ENCODE measurements at regions not wholly inside any gene's neighbourhood (a gene's known extent, or its start where the extent isn't known, plus 50 kb on each side); places are given as distances from the start of the nearest gene placed in this dataset.
"Not testable (repeated sequence)": the region's sequence is repeated elsewhere in the genome, so short reads cannot be mapped to it uniquely, and the experiment has no call there.

GRCh38 chr7:32206488-32206887 is 136.3 kb upstream of the PDE1C start:
- Histone ChIP-seq H3K36me3 (ENCODE audit: insufficient read depth, low read length) (no peaks in the 10 kb centered on the region), H3K9me2 (replicated peaks; ENCODE audit: insufficient read depth, low read length) (no peaks in the 10 kb centered on the region), H3K9me3 (ENCODE audit: low read length) (no peaks in the 10 kb centered on the region; the same call in 1 of the 2 replicates), H3K4me2 (ENCODE audit: low read depth, low read length, poor library complexity, severe bottlenecking) (no peak overlapping the region), H3K9ac (ENCODE audit: low read length) (no peak overlapping the region), H3K27me3 (ENCODE audit: low read length) (no peaks in the 10 kb centered on the region), H3K4me3 (ENCODE audit: low read length) (no peak overlapping the region), H3K27ac (ENCODE audit: low read length) (no peak overlapping the region), H2AFZ (ENCODE audit: low read length) (no peak overlapping the region), H3K79me2 (ENCODE audit: low read length) (no peaks in the 10 kb centered on the region), H4K20me1 (ENCODE audit: insufficient read depth, low read depth, low read length) (no peaks in the 10 kb centered on the region), H3K4me1 (ENCODE audit: low read length) (no peaks in the 10 kb centered on the region)
- DNase-seq: no peak

GRCh38 chr7:32205298-32205824 is 135.2 kb upstream of the PDE1C start:
- H3K4me3 ChIP-seq (ENCODE audit: low read length); H3K4me2 ChIP-seq (ENCODE audit: low read depth, low read length, poor library complexity, severe bottlenecking); DNase-seq; H3K9me2 ChIP-seq (replicated peaks; ENCODE audit: insufficient read depth, low read length); H3K9ac ChIP-seq (ENCODE audit: low read length); H3K36me3 ChIP-seq (ENCODE audit: insufficient read depth, low read length); H3K27me3 ChIP-seq (ENCODE audit: low read length); H3K4me1 ChIP-seq (ENCODE audit: low read length); H2AFZ ChIP-seq (ENCODE audit: low read length); H3K79me2 ChIP-seq (ENCODE audit: low read length); H4K20me1 ChIP-seq (ENCODE audit: insufficient read depth, low read depth, low read length); H3K27ac ChIP-seq (ENCODE audit: low read length); H3K9me3 ChIP-seq (ENCODE audit: low read length): not testable (repeated sequence)

- Histone ChIP-seq H3K4me2 (ENCODE audit: low read depth, low read length, poor library complexity, severe bottlenecking) (no peak overlapping the region), H3K9me3 (ENCODE audit: low read length) (no peaks in the 10 kb centered on the region; the same call in 1 of the 2 replicates)
Measured at GRCh38 chr7:32204361-32205018, 134.3 kb upstream of the PDE1C start.

GRCh38 chr7:32200646-32201045 is 130.4 kb upstream of the PDE1C start:
- no peaks in the 10 kb centered on the region for H4K20me1 ChIP-seq (ENCODE audit: insufficient read depth, low read depth, low read length)
- no peak overlapping the region for H3K4me3 ChIP-seq (ENCODE audit: low read length)
- H3K4me1 ChIP-seq (ENCODE audit: low read length): no peaks in the 10 kb centered on the region
- no peaks in the 10 kb centered on the region; the same call in 1 of the 2 replicates for H3K9me3 ChIP-seq (ENCODE audit: low read length)
- H3K27ac ChIP-seq (ENCODE audit: low read length): no peak overlapping the region
- no peak overlapping the region for H3K4me2 ChIP-seq (ENCODE audit: low read depth, low read length, poor library complexity, severe bottlenecking)
- no peak overlapping the region for H2AFZ ChIP-seq (ENCODE audit: low read length)
- H3K9me2 ChIP-seq (replicated peaks; ENCODE audit: insufficient read depth, low read length): no peaks in the 10 kb centered on the region
- no peak overlapping the region for H3K9ac ChIP-seq (ENCODE audit: low read length)
- H3K36me3 ChIP-seq (ENCODE audit: insufficient read depth, low read length): no peaks in the 10 kb centered on the region
- H3K27me3 ChIP-seq (ENCODE audit: low read length): no peaks in the 10 kb centered on the region
- DNase-seq: no peak
- H3K79me2 ChIP-seq (ENCODE audit: low read length): no peaks in the 10 kb centered on the region

More at GRCh38 chr7:32204361-32205018, 134.3 kb upstream of the PDE1C start:
- H3K4me3 ChIP-seq (ENCODE audit: low read length): no peak overlapping the region
- no peaks in the 10 kb centered on the region for H3K79me2 ChIP-seq (ENCODE audit: low read length)
- no peak overlapping the region for H2AFZ ChIP-seq (ENCODE audit: low read length)
- no peaks in the 10 kb centered on the region for H4K20me1 ChIP-seq (ENCODE audit: insufficient read depth, low read depth, low read length)
- no peak overlapping the region for H3K9ac ChIP-seq (ENCODE audit: low read length)
- H3K27ac ChIP-seq (ENCODE audit: low read length): no peak overlapping the region
- H3K9me2 ChIP-seq (replicated peaks; ENCODE audit: insufficient read depth, low read length): no peaks in the 10 kb centered on the region
- no peaks in the 10 kb centered on the region for H3K27me3 ChIP-seq (ENCODE audit: low read length)
- H3K4me1 ChIP-seq (ENCODE audit: low read length): no peaks in the 10 kb centered on the region
- H3K36me3 ChIP-seq (ENCODE audit: insufficient read depth, low read length): no peaks in the 10 kb centered on the region
- peak; percentile 82 for DNase-seq

- peaks cover 9% of the 10 kb centered on the region; the same call in 1 of the 2 replicates for H3K9me3 ChIP-seq (ENCODE audit: low read length)
- DNase-seq: no peak
- no peak overlapping the region for H3K4me3 ChIP-seq (ENCODE audit: low read length)
- H3K27ac ChIP-seq (ENCODE audit: low read length): no peak overlapping the region
- no peak overlapping the region for H3K9ac ChIP-seq (ENCODE audit: low read length)
- no peak overlapping the region for H3K4me2 ChIP-seq (ENCODE audit: low read depth, low read length, poor library complexity, severe bottlenecking)
- H4K20me1 ChIP-seq (ENCODE audit: insufficient read depth, low read depth, low read length): no peaks in the 10 kb centered on the region
- no peaks in the 10 kb centered on the region for H3K79me2 ChIP-seq (ENCODE audit: low read length)
- H3K36me3 ChIP-seq (ENCODE audit: insufficient read depth, low read length): no peaks in the 10 kb centered on the region; the same call in 1 of the 2 replicates
- no peaks in the 10 kb centered on the region for H3K4me1 ChIP-seq (ENCODE audit: low read length)
- no peak overlapping the region for H2AFZ ChIP-seq (ENCODE audit: low read length)
- no peaks in the 10 kb centered on the region for H3K27me3 ChIP-seq (ENCODE audit: low read length)
- 0 out of 2 replicates have a peak, but pooled peaks cover 2% of the 10 kb centered on the region for H3K9me2 ChIP-seq (replicated peaks; ENCODE audit: insufficient read depth, low read length)
Measured at GRCh38 chr7:32194537-32194936, 124.3 kb upstream of the PDE1C start.

GRCh38 chr7:32191305-32191704 is 121.1 kb upstream of the PDE1C start:
- Histone ChIP-seq H3K27me3 (ENCODE audit: low read length) (no peaks in the 10 kb centered on the region), H3K36me3 (ENCODE audit: insufficient read depth, low read length) (no peaks in the 10 kb centered on the region; the same call in 1 of the 2 replicates), H2AFZ (ENCODE audit: low read length) (no peak overlapping the region), H3K27ac (ENCODE audit: low read length) (no peak overlapping the region), H3K9me3 (ENCODE audit: low read length) (peaks cover 9% of the 10 kb centered on the region; the same call in 1 of the 2 replicates), H4K20me1 (ENCODE audit: insufficient read depth, low read depth, low read length) (no peaks in the 10 kb centered on the region), H3K4me3 (ENCODE audit: low read length) (no peak overlapping the region), H3K9me2 (replicated peaks; ENCODE audit: insufficient read depth, low read length) (0 out of 2 replicates have a peak, but pooled peaks cover 2% of the 10 kb centered on the region), H3K9ac (ENCODE audit: low read length) (no peak overlapping the region), H3K79me2 (ENCODE audit: low read length) (no peaks in the 10 kb centered on the region), H3K4me2 (ENCODE audit: low read depth, low read length, poor library complexity, severe bottlenecking) (no peak overlapping the region), H3K4me1 (ENCODE audit: low read length) (no peaks in the 10 kb centered on the region)
- DNase-seq: no peak

- Histone ChIP-seq H3K9ac (ENCODE audit: low read length) (no peak overlapping the region), H3K4me1 (ENCODE audit: low read length) (no peaks in the 10 kb centered on the region), H3K79me2 (ENCODE audit: low read length) (no peaks in the 10 kb centered on the region), H3K9me3 (ENCODE audit: low read length) (no peaks in the 10 kb centered on the region), H3K36me3 (ENCODE audit: insufficient read depth, low read length) (no peaks in the 10 kb centered on the region), H4K20me1 (ENCODE audit: insufficient read depth, low read depth, low read length) (no peaks in the 10 kb centered on the region), H3K27ac (ENCODE audit: low read length) (no peak overlapping the region), H3K4me2 (ENCODE audit: low read depth, low read length, poor library complexity, severe bottlenecking) (no peak overlapping the region), H3K27me3 (ENCODE audit: low read length) (no peaks in the 10 kb centered on the region), H3K4me3 (ENCODE audit: low read length) (no peak overlapping the region), H3K9me2 (replicated peaks; ENCODE audit: insufficient read depth, low read length) (no peaks in the 10 kb centered on the region), H2AFZ (ENCODE audit: low read length) (no peak overlapping the region)
- no peak for DNase-seq
Measured at GRCh38 chr7:32179567-32179966, 109.4 kb upstream of the PDE1C start.

GRCh38 chr7:32178677-32179366 is 108.6 kb upstream of the PDE1C start:
- H3K4me3 ChIP-seq (ENCODE audit: low read length): no peak overlapping the region
- H3K9me2 ChIP-seq (replicated peaks; ENCODE audit: insufficient read depth, low read length): no peaks in the 10 kb centered on the region
- DNase-seq: no peak
- no peak overlapping the region for H3K27ac ChIP-seq (ENCODE audit: low read length)
- no peaks in the 10 kb centered on the region for H3K27me3 ChIP-seq (ENCODE audit: low read length)
- H3K9ac ChIP-seq (ENCODE audit: low read length): no peak overlapping the region
- H3K36me3 ChIP-seq (ENCODE audit: insufficient read depth, low read length): no peaks in the 10 kb centered on the region
- H3K4me2 ChIP-seq (ENCODE audit: low read depth, low read length, poor library complexity, severe bottlenecking): no peak overlapping the region
- H2AFZ ChIP-seq (ENCODE audit: low read length): no peak overlapping the region
- H3K4me1 ChIP-seq (ENCODE audit: low read length): no peaks in the 10 kb centered on the region
- H3K79me2 ChIP-seq (ENCODE audit: low read length): no peaks in the 10 kb centered on the region
- H4K20me1 ChIP-seq (ENCODE audit: insufficient read depth, low read depth, low read length): no peaks in the 10 kb centered on the region
- no peaks in the 10 kb centered on the region for H3K9me3 ChIP-seq (ENCODE audit: low read length)

All from Karpas-422 (cell line).